ENCODE measurements at regions not wholly inside any gene's neighbourhood (a gene's known extent, or its start where the extent isn't known, plus 50 kb on each side); places are given as distances from the start of the nearest gene placed in this dataset.

- 90% methylated on average over 1 of the region's 1 CpG for WGBS
- H3K4me3 ChIP-seq = no peak overlapping the region
- TF ChIP-seq CTCF (IDR thresholded peaks at IDR 0.05) (no peak), POLR2AphosphoS5 (IDR thresholded peaks at IDR 0.05) (no peak), POLR2A (IDR thresholded peaks at IDR 0.05) (no peak), EP300 (IDR thresholded peaks at IDR 0.05) (no peak)
- no peaks in the 10 kb centered on the region for H3K36me3 ChIP-seq
- no peaks in the 10 kb centered on the region for H3K27me3 ChIP-seq
- peaks cover 4% of the 10 kb centered on the region for H3K9me3 ChIP-seq
- no peak overlapping the region for H3K27ac ChIP-seq
- H3K4me1 ChIP-seq = no peaks in the 10 kb centered on the region
- DNase-seq (ENCODE audit: low spot score in 2 of 2) = no peak
Measured at GRCh38 chr5:130452744-130453143, 548.5 kb downstream of the CHSY3 start.

- H3K9me3 ChIP-seq = peaks cover 10% of the 10 kb centered on the region
- no peaks in the 10 kb centered on the region for H3K4me1 ChIP-seq
- no peak overlapping the region for H3K27ac ChIP-seq
- H3K36me3 ChIP-seq = no peaks in the 10 kb centered on the region
- no peak overlapping the region for H3K4me3 ChIP-seq
- WGBS = 86% methylated on average over 1 of the region's 1 CpG
- no peak for DNase-seq (ENCODE audit: low spot score in 2 of 2)
- TF ChIP-seq EP300 (IDR thresholded peaks at IDR 0.05) (no peak), CTCF (IDR thresholded peaks at IDR 0.05) (no peak), POLR2AphosphoS5 (IDR thresholded peaks at IDR 0.05) (no peak), POLR2A (IDR thresholded peaks at IDR 0.05) (no peak)
- no peaks in the 10 kb centered on the region for H3K27me3 ChIP-seq
Measured at GRCh38 chr5:130436430-130436829, 532.2 kb downstream of the CHSY3 start.

- H3K27ac ChIP-seq = no peak overlapping the region
- H3K9me3 ChIP-seq = no peaks in the 10 kb centered on the region
- H3K36me3 ChIP-seq = no peaks in the 10 kb centered on the region
- WGBS = 88% methylated on average over 6 of the region's 6 CpGs
- no peak overlapping the region for H3K4me3 ChIP-seq
- no peaks in the 10 kb centered on the region for H3K27me3 ChIP-seq
- TF ChIP-seq CTCF (IDR thresholded peaks at IDR 0.05) (no peak), EP300 (IDR thresholded peaks at IDR 0.05) (no peak), POLR2A (IDR thresholded peaks at IDR 0.05) (no peak)
- no peak for DNase-seq (ENCODE audit: low spot score in 2 of 2)
- peaks cover 3% of the 10 kb centered on the region for H3K4me1 ChIP-seq
Measured at GRCh38 chr5:130427222-130427955, 523.1 kb downstream of the CHSY3 start.

GRCh38 chr5:130425424-130425823 is 521.2 kb downstream of the CHSY3 start:
- Histone ChIP-seq H3K27ac (no peak overlapping the region), H3K9me3 (no peaks in the 10 kb centered on the region), H3K27me3 (no peaks in the 10 kb centered on the region), H3K4me3 (no peak overlapping the region), H3K4me1 (peaks cover 3% of the 10 kb centered on the region), H3K36me3 (no peaks in the 10 kb centered on the region)
- DNase-seq (ENCODE audit: low spot score in 2 of 2) = no peak
- WGBS = 76% methylated on average over 2 of the region's 2 CpGs
- TF ChIP-seq CTCF (IDR thresholded peaks at IDR 0.05) (no peak), EP300 (IDR thresholded peaks at IDR 0.05) (no peak), POLR2A (IDR thresholded peaks at IDR 0.05) (no peak), POLR2AphosphoS5 (IDR thresholded peaks at IDR 0.05) (no peak)

GRCh38 chr5:130424341-130424740 is 520.1 kb downstream of the CHSY3 start:
- H3K4me3 ChIP-seq = no peak overlapping the region
- DNase-seq (ENCODE audit: low spot score in 2 of 2) = no peak
- H3K36me3 ChIP-seq = no peaks in the 10 kb centered on the region
- H3K9me3 ChIP-seq = no peaks in the 10 kb centered on the region
- WGBS = 41% methylated on average over 2 of the region's 2 CpGs
- no peak for TF ChIP-seq CTCF (IDR thresholded peaks at IDR 0.05)
- TF ChIP-seq POLR2A (IDR thresholded peaks at IDR 0.05) = no peak
- H3K27me3 ChIP-seq = no peaks in the 10 kb centered on the region
- H3K27ac ChIP-seq = no peak overlapping the region
- H3K4me1 ChIP-seq = peaks cover 3% of the 10 kb centered on the region
